HG03439 (cell line): ENCODE measurements at regions not wholly inside any gene's neighbourhood (a gene's known extent, or its start where the extent isn't known, plus 50 kb on each side); places are given as distances from the start of the nearest gene placed in this dataset.

Experiments
- ATAC-seq: cut with Tn5 transposase; IDR thresholded peaks from one replicate; pipeline ENCODE4 v1.9.1; 2021; ENCODE audit warnings: mild to moderate bottlenecking, moderate library complexity; ENCODE audit not compliant: unreplicated experiment

- ATAC-seq: no peak
Measured at GRCh38 chr5:34580983-34581382, 75.1 kb upstream of the RAI14 start.

DNA sequence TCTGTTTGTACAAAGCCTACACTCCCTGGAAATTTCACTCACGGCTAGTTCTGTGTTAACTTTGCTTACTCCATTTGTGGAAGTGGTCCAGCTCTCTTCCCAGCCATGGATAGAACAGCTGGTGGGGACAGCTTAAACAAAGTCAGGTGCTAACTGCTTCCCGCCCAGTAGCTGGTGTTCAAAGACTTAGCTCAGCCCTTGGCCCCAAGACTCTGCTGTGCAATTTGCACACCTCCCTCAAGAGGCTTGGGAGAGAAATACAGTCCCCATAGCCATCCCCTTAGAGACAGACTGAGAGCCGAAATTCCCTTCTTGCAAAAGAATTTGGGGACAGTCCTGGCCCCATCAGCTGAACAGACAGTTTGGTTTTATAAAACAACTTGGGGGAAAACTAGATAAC, 73.8 kb upstream of the RAI14 start:
- no peak for ATAC-seq

DNA sequence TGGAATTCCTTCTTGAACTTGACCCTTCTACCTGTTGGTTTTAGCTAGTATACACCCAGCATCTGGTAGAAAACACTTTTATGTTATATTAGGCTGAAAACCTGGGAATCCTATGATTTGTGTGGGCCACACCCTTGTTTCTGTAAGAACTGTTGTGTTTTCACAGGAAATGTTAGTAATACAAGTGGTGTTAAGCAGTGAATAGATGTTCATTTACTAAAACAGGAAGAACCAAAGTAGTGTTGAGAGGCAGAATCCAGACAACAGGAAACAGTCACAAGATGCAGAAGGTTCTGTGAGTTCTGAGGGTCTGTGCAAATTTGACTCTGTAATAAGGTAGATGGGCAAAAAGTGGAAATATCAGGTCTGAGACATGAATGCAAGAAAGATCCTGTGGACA, 73.0 kb upstream of the RAI14 start:
- no peak for ATAC-seq

DNA sequence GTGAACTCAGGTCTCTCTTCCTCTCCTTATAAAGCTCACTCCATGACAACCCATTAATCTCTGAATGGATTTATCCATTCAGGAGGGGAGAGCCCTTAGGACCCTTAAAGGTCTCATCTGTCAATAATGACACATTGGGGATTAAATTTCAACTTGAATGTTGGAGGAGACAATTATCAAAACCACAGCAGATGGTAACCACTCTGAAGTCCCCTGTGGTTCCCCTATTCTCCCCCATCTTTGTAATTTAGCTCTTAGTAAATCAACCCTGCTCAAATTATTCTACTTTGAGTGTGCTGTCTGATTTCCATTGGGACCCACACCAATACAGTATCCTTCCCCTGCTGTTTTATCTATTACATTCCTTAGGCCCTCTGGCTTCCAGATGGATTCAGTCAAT, 72.0 kb upstream of the RAI14 start:
- ATAC-seq: no peak

- no peak for ATAC-seq
Measured at GRCh38 chr5:34585601-34586104, 70.5 kb upstream of the RAI14 start.

GRCh38 chr5:34586117-34586885, 69.8 kb upstream of the RAI14 start:
- no peak for ATAC-seq

DNA sequence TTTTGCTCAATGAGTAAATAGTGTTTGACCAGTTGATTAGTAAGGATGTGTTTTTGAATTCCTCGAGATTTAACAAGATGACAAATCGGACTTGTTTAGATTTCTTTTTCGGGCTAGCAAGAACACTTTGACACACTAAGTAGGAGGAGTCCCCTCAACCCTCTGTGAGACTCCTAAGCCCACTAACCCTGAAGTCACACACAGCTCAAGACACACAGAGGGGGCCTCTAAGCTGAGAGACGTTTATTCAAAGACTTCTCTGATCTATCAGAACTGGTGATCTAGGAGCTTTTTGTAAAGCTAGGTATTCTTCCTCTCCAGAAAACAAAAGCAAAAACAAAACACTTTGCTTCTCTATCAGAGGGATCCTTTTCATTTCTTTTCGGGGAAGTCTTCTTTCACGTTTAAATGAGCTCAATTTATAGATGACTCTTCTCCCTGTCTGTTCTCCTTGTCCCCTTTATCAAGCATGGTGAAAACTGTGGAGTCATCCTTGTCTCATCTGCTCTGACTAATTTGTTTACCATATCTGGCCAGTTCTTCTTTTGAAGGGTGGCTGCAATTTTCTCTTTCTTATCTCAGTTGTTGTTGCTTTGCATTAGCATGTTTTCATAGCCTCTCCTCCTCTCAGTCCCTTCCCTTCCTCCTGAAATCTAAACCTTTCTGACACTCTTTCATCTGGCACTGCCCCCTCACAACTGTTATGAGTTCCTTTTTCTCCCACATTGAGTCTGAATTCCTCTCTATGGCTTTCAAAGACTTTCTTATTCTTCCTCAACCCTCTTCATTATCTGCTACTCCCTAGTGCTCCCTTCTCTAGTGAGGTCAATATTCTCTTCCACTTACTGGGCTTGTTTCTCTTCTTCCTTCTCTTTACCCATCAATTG, 68.5 kb upstream of the RAI14 start:
- ATAC-seq: no peak

GRCh38 chr5:34589832-34590231, 66.3 kb upstream of the RAI14 start:
- no peak for ATAC-seq

DNA sequence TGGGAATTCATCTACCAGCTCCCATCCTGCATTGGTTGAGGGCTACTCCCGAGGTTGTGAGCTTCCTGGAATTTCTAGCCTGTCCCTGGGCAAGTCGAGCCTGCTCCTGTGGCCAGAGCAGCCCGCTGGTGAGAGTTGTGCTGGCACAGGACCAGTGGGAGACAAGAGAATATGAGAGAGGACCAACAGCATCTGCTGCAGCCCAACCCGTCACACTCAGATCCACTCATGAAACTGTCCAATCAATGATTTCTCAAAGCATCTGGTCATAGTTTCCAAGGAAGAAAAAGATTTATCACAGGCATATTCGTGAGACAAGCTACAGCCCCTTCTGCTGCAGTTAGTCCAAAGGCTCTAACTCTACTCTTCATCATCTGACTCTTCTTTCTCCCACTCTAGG, 64.4 kb upstream of the RAI14 start:
- ATAC-seq: no peak

DNA sequence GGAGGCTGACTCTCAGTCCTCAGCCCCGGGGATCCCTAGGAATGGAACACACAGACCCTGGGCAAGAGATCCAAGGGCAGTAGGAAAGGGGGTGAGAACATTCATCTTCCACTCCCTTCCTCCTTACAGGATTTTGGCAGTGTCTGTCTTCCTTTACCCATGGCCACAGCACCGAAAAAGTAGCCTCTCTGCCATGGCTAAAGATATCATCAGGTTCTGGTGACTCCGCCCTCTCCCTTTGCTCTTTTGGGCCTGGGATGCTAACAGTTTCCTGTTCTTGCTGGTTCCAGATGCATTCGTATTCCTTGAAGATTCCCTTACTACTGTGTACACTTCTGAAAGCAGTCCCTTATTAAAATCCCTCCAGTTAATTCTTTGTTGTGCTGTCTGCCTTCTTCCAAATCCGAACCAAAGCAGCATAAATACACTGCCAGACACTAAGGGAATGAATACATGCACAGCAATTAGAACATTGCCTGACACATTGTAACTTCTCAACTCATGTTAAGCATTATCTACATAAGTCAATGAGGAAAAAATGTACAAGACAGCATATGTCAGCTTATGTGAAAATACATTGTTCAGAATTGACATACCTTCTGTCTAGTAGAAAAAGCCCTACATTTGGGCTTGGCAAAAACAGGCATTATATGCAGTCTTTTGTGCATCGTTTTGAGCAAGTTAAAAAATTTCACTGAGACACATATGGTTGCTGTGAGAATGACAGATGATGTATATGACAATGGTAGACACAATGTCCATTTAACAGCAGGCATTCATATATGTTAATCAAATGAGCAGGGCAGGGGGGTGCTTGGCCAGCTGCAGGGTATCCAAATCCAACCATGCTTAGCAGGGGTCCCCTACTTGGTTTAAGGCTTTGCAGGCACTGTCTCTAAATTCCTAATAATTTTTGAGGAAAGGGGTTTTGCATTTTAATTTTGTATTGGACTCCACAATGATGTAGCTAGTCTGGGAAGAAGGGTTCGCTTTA, 58.8 kb upstream of the RAI14 start:
- no peak for ATAC-seq

DNA sequence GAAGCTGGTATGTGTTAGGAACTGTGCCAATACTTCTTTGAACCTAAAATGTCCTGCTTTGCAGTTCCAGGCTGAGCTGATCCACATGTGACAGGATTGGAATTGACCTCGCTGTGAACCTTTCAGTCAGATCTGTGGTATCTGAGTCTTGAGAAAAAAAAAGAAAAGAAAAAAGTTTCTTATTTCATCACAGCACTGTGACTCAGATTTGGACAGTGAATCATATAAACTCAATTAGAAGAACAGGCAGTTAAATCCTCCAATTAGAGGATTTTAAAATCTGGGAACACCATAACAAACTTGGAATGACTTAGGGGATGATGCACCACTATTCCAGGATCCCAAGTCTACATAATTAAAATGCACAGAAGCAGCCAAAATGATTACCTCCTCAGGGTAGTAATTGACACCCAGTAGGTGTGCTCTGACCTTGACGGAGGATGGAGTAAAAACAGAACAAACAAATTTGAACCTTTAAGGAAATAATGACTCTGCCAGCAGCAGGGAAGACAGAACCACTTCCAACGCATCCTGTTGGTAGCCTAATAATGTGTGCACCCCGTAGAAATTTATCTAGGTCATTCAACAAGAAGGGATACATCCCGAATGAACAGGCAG, 57.8 kb upstream of the RAI14 start:
- no peak for ATAC-seq

DNA sequence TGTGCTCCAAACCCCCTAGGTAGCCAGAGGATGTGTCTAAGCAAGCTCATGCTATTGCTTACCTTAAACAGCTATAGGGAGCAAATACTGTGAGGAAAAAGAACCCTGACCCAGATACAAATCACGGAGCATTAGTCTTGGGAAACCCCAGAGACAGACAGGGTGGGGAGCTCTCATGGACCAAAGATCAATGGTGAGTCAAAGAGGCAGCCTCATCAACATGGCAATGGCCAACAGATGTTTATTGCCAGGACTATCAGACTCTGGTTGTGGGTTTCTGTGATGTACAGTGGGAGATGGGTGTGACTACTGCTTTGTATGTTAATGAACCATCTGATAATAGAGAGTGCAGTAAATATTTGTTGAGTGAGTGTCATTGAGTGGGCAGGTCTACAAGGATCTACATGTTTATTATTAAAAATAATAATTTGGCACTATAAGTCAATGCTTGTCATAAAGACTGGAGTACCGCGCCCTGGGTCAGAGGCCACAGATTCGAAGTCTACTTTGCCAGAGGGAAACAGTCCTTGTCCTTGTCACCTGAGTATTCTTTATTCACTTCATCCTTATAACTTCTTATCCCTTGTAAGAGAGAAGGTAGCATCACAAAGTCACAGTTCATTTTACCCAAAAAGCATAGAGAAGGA, 56.5 kb upstream of the RAI14 start:
- no peak for ATAC-seq

DNA sequence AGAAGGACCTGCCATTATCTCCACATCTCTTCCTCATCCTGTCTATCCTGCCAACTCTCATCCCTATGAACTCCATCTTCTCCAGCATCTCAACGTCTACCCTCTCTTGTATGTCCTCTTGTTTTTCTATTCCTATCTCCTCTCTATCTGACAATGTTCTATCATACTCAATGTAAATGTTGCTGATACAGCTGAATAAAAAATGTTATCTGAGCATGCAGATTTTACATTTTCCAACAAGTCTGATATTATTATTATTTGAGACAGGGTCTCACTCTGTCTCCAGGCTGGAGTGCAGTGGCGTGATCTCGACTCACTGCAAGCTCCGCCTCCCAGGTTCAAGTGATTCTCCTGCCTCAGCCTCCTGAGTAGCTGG, 56.0 kb upstream of the RAI14 start:
- ATAC-seq: no peak

DNA sequence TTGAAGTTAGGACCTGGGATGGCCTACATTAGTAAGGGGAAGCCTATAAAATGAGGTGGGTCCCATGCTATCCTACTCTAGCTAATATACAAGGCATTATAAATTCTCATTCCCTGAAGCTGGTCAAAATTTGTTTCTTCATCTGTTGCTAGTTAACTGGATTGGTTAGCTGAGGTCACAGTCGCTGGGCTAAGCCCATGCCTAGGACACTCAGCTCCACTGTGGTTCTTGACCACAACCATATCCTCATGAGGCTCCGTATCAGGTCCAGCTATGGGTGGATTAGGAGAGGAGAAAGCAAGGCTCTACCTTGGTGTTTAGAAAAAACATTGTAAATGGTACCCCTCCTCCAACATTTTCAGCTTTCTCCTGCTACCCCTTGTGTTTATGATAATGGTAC, 52.8 kb upstream of the RAI14 start:
- ATAC-seq: no peak

GRCh38 chr5:34604119-34604675, 51.9 kb upstream of the RAI14 start:
- ATAC-seq: no peak

- ATAC-seq: no peak
Measured at GRCh38 chr5:34606101-34606500, 50.0 kb upstream of the RAI14 start.
